Spleen (tissue), 11 donors: ENCODE measurements at regions not wholly inside any gene's neighbourhood (a gene's known extent, or its start where the extent isn't known, plus 50 kb on each side); places are given as distances from the start of the nearest gene placed in this dataset.

ENCODE experiments used
- DNase-seq: peaks from one replicate; pipeline ENCODE4 v3.0.0-alpha.2; 2020
- H3K27ac ChIP-seq, 8 donors: fragments of 200-600 bp; sonication (generic) in 7 of 8; 1 replicate in 4 of 8; 2 replicates in 4 of 8; pipeline versions ENCODE4 v1.5.0 to v1.8.0; 2016 to 2021; ENCODE audit warnings: inconsistent platforms in 4 of 8, mild to moderate bottlenecking in 4 of 8, moderate library complexity in 1 of 8
- H3K27me3 ChIP-seq, 7 donors: fragments of 200-600 bp; sonication (generic) in 6 of 7; replicated peaks in 1 of 7; 1 replicate in 4 of 7; 2 replicates in 3 of 7; pipeline versions ENCODE4 v1.5.0 to v1.8.0; 2016 to 2021; ENCODE audit warnings: inconsistent platforms in 3 of 7, mild to moderate bottlenecking in 1 of 7
- H3K36me3 ChIP-seq, 6 donors: fragments of 200-600 bp; sonication (generic) in 5 of 6; 1 replicate in 4 of 6; 2 replicates in 2 of 6; pipeline versions ENCODE4 v1.5.0 to v1.8.0; 2016 to 2021; ENCODE audit warnings: inconsistent platforms in 2 of 6
- H3K4me1 ChIP-seq, 6 donors: fragments of 200-600 bp; sonication (generic) in 5 of 6; 1 replicate in 3 of 6; 2 replicates in 3 of 6; pipeline versions ENCODE4 v1.5.0 to v1.8.0; 2016 to 2021; ENCODE audit warnings: inconsistent platforms in 3 of 6
- H3K4me3 ChIP-seq, 8 donors: fragments of 200-600 bp; sonication (generic) in 7 of 8; 1 replicate in 4 of 8; 2 replicates in 4 of 8; pipeline versions ENCODE4 v1.5.0 to v1.8.0; 2016 to 2021; ENCODE audit warnings: inconsistent platforms in 4 of 8, mild to moderate bottlenecking in 4 of 8, moderate library complexity in 2 of 8
- H3K9me3 ChIP-seq, 8 donors: fragments of 200-600 bp; sonication (generic) in 7 of 8; 1 replicate in 4 of 8; 2 replicates in 4 of 8; pipeline versions ENCODE4 v1.5.0 to v1.8.0; 2016 to 2021; ENCODE audit warnings: inconsistent platforms in 4 of 8
- POLR2A ChIP-seq, 3 donors: fragments of 450-650 bp; IDR thresholded peaks; one replicate each; pipeline ENCODE4 v1.5.1; 2017; ENCODE audit warnings: antibody characterized with exemption in 3 of 3, mild to moderate bottlenecking in 1 of 3
- POLR2AphosphoS5 ChIP-seq, 3 donors: sonication (generic); formaldehyde crosslinking; IDR thresholded peaks; one replicate each; pipeline ENCODE4 v1.5.1; 2017; ENCODE audit warnings: antibody characterized with exemption in 3 of 3
- WGBS, 5 donors: extraction: QIAGEN DNeasy Blood & Tissue Kit in 3 of 5; methylation state at CpG; one replicate each; pipeline versions ENCODE4 v1.1.5 to v1.1.7; 2013 to 2018; 5-methylcytosine and 5-hydroxymethylcytosine counted together
- intact Hi-C: fragments of 100-400 bp; cut with DNase I; formaldehyde crosslinking; loops from one replicate; pipeline ENCODE4 v1.15.0; 2023; ENCODE audit warnings: low total_unique reads
- TF ChIP-seq, protein P1 (sequence below), 11 experiments: fragments of 200-600 bp in 7 of 11; fragments of 450-650 bp in 4 of 11; sonication (generic) in 4 of 11; IDR thresholded peaks in 8 of 11; conservative IDR thresholded peaks in 3 of 11; 1 replicate in 7 of 11; 2 replicates in 4 of 11; pipeline versions ENCODE4 v1.4.0 to v1.8.0; 2016 to 2021; ENCODE audit warnings: antibody characterized with exemption in 11 of 11, inconsistent platforms in 4 of 11, mild to moderate bottlenecking in 1 of 11
- donor health status: healthy with polysubstance abuse.
- donor health status: DM: no; HTN: no; CAD: no; lungs with moderate emphysema.
- donor health status: DM: no; HTN: no; CAD: no.
- donor health status: Bipolar disorder and iron deficiency.
- donor health status: healthy.
- donor health status: DM: no; HTN: no; CAD: no.
- donor health status: DM: yes; HTN: yes; CAD: no.

DNA sequence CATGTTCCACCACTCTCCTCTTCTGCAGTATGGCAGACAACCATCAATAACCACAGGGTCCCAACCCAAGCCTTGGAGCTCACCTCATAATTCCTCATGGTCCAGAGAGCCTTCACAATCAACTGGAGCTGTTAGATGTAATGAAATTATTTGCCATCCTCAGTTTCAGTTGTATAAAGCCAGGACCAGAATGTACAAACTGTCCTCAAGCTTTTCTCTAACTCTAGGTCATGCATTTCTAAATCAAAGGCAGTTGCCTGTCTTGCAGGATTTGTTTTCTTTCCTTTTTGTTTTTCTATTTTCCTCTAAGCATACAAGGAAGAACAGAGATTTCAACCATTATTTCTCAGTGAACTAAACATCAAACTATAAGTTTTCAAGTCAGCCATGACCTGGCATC, 182.5 kb upstream of the SERP2 start:
- TF ChIP-seq, protein P1, sequence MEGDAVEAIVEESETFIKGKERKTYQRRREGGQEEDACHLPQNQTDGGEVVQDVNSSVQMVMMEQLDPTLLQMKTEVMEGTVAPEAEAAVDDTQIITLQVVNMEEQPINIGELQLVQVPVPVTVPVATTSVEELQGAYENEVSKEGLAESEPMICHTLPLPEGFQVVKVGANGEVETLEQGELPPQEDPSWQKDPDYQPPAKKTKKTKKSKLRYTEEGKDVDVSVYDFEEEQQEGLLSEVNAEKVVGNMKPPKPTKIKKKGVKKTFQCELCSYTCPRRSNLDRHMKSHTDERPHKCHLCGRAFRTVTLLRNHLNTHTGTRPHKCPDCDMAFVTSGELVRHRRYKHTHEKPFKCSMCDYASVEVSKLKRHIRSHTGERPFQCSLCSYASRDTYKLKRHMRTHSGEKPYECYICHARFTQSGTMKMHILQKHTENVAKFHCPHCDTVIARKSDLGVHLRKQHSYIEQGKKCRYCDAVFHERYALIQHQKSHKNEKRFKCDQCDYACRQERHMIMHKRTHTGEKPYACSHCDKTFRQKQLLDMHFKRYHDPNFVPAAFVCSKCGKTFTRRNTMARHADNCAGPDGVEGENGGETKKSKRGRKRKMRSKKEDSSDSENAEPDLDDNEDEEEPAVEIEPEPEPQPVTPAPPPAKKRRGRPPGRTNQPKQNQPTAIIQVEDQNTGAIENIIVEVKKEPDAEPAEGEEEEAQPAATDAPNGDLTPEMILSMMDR (IDR thresholded peaks at IDR 0.05 in 8 of 11, conservative IDR thresholded peaks at IDR 0.05 in 3 of 11): no peak
- TF ChIP-seq POLR2AphosphoS5 (IDR thresholded peaks at IDR 0.05) (no peak), POLR2A (IDR thresholded peaks at IDR 0.05) (no peak)
- Histone ChIP-seq H3K4me1 (no peaks in the 10 kb centered on the region), H3K36me3 (no peaks in the 10 kb centered on the region), H3K9me3 (no peaks in the 10 kb centered on the region), H3K27me3 (no peaks in the 10 kb centered on the region), H3K4me3 (no peak overlapping the region), H3K27ac (no peak overlapping the region)
- DNase-seq: no peak
- intact Hi-C loops: no loop called here

DNA sequence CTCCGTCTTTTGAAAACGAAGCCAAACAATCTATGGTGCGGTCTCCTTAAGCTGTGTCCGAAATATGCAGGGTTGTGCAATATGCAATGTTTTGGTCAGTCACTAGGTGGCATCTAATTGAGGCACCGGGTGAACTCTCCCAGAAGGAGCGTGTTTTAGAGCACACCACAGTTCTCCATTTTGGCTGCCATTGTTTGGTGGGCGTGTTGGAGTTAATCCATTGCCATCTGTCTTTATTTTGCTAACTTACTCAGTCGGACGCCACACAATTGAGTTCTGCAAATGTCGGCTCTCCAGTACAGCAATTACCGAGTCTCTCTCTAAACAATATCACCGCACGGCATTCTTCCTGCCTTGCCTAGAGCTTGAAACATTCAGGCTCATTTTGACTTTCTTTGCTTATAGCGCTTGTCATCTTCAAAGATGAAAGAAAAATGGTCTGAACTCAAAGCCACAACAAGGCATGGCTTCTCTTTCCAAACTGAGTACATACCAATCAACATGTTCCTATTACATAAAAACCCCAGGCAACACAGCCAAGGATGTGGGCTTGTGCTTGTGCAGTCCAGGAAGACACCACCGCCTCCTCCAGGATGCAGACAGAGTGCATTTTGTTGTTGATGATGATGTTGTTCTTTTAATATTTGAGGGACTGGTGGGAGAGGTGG, 182.0 kb upstream of the SERP2 start:
- whole genome bisulfite sequencing, 5 donors: 68 to 73% (median 72%) methylated on average over 15 of the region's 15 CpGs
- intact Hi-C loops: no loop called here
- Histone ChIP-seq H3K27me3 (no peaks in the 10 kb centered on the region), H3K4me1 (no peaks in the 10 kb centered on the region), H3K27ac (peak overlapping the region in 2 of 8 donors; percentile 29), H3K36me3 (no peaks in the 10 kb centered on the region), H3K9me3 (no peaks in the 10 kb centered on the region), H3K4me3 (no peak overlapping the region)
- no peak for DNase-seq
- TF ChIP-seq, protein P1 (IDR thresholded peaks at IDR 0.05 in 8 of 11, conservative IDR thresholded peaks at IDR 0.05 in 3 of 11): peak; percentile 23 to 80 (median 61)
- no peak for TF ChIP-seq POLR2AphosphoS5 (IDR thresholded peaks at IDR 0.05)
- TF ChIP-seq POLR2A (IDR thresholded peaks at IDR 0.05): no peak

DNA sequence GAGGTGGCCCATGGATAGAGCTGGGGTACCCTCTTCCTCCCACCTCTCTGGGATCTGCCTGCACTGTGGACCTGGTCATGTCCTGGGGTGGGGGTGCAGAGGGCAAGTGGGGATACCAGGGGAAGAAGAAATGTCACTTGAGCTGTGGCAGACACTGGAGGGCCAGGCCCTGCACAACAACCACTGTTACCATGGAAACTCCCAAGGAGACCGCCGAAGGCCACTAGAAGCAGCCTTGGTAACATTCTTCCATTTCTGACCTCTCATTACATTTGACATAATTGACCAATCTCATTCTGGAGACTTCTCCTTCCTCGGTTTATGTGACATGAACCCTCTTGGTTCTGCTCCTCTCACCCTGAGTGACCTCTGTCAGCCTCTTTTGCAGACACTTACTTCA, 179.9 kb upstream of the SERP2 start:
- Histone ChIP-seq H3K27ac (no peak overlapping the region), H3K4me3 (no peak overlapping the region), H3K36me3 (no peaks in the 10 kb centered on the region), H3K4me1 (no peaks in the 10 kb centered on the region), H3K27me3 (no peaks in the 10 kb centered on the region), H3K9me3 (no peaks in the 10 kb centered on the region)
- TF ChIP-seq, protein P1 (IDR thresholded peaks at IDR 0.05 in 8 of 11, conservative IDR thresholded peaks at IDR 0.05 in 3 of 11): no peak
- TF ChIP-seq POLR2AphosphoS5 (IDR thresholded peaks at IDR 0.05) (no peak), POLR2A (IDR thresholded peaks at IDR 0.05) (no peak)
- no peak for DNase-seq
- intact Hi-C loops: no loop called here
- WGBS, 5 donors: 70 to 85% (median 75%) methylated on average over 3 of the region's 3 CpGs

DNA sequence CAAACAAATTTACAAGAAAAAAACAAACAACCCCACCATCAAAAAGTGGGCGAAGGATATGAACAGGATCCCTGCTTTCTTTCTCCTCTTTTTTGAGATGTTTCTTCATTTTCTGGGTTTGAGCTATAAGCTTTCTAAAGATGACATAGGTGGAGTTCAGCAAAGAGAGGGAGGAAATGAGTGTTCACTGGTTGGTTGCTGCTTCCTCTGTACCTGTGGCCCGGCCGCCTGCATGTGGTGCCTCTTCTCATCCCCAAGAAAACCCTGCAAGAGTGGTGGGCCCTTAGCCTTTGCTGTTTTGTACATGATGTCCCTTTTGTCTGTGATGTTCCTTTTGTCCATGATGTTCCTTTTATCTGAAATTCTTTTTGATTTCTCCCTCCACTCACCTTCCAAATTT, 178.4 kb upstream of the SERP2 start:
- Histone ChIP-seq H3K4me3 (no peak overlapping the region), H3K9me3 (no peaks in the 10 kb centered on the region), H3K36me3 (no peaks in the 10 kb centered on the region), H3K27me3 (no peaks in the 10 kb centered on the region), H3K27ac (no peak overlapping the region), H3K4me1 (no peaks in the 10 kb centered on the region)
- DNase-seq: no peak
- TF ChIP-seq POLR2A (IDR thresholded peaks at IDR 0.05) (no peak), POLR2AphosphoS5 (IDR thresholded peaks at IDR 0.05) (no peak)
- TF ChIP-seq, protein P1 (IDR thresholded peaks at IDR 0.05 in 8 of 11, conservative IDR thresholded peaks at IDR 0.05 in 3 of 11): no peak
- intact Hi-C loops: no loop called here
- 46 to 74% (median 67%) methylated on average over 3 of the region's 3 CpGs for WGBS, 5 donors
